ENCODE measurements at regions not wholly inside any gene's neighbourhood (a gene's known extent, or its start where the extent isn't known, plus 50 kb on each side); places are given as distances from the start of the nearest gene placed in this dataset.

DNA sequence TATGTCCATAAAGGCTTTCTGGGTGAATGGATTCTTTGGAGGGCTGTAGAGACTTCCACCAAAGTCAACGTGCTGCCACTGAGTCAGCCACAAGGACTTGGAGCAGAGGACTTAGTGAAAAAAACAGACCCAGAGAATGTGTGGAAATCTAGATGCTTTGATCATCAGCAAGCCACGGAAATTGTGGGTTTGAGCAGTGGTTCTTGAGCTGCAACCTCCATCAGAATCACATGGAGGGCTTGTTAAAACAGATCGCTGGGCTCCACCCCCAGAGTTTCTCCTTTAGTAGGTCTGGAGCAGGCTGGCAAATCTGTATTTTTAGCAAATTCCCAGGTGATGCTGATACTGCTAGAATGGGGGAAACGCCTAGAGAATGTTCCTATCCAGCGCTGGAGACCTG is 95.3 kb downstream of the RBM43 start (continued):
- no peak for TF ChIP-seq CTCF (IDR thresholded peaks at IDR 0.05 in 2 of 3, conservative IDR thresholded peaks at IDR 0.05 in 1 of 3; ENCODE audit: borderline replicate concordance in 1 of 3, insufficient read depth in 1 of 3, low read depth in 2 of 3, low read length in 2 of 3)

GRCh38 chr2:151165105-151165684 is 96.5 kb downstream of the RBM43 start:
- ATAC-seq (no peak), DNase-seq (ENCODE audit: low read depth, low spot score) (no peak)
- no peaks in the 10 kb centered on the region for H3K4me1 ChIP-seq (ENCODE audit: control insufficient read depth in 1 of 2, insufficient read depth in 2 of 2, low read length in 2 of 2)
- H4K20me1 ChIP-seq (ENCODE audit: insufficient read depth) = no peaks in the 10 kb centered on the region
- ChIA-PET RAD21 (ENCODE audit: low non-redundant PET in 1 of 2, low total read pairs in 2 of 2, uncharacterized antibody in 2 of 2, unreplicated experiment in 2 of 2) (no interaction called here), POLR2A (no interaction called here), CTCF (no interaction called here)
- TF ChIP-seq SRF (IDR thresholded peaks at IDR 0.05; ENCODE audit: low read depth) = no peak
- H3K27me3 ChIP-seq (ENCODE audit: insufficient read depth, low read length) = 0 out of 2 replicates have a peak, but pooled peaks cover 7% of the 10 kb centered on the region
- no peak overlapping the region for H3K4me2 ChIP-seq (ENCODE audit: low read length)
- no peak overlapping the region for H2AFZ ChIP-seq (ENCODE audit: low read depth, low read length, poor library complexity, severe bottlenecking)
- no peak overlapping the region for H3K27ac ChIP-seq (ENCODE audit: low read depth, low read length)
- H3K4me3 ChIP-seq (replicated peaks in 1 of 2; ENCODE audit: low read depth in 1 of 2, low read length in 2 of 2) = no peak overlapping the region
- no peaks in the 10 kb centered on the region for H3K9me3 ChIP-seq (ENCODE audit: control insufficient read depth in 1 of 2, insufficient read depth in 1 of 2, low read depth in 1 of 2, low read length in 2 of 2)
- no peak overlapping the region for H3K9ac ChIP-seq (ENCODE audit: low read length)
- no peaks in the 10 kb centered on the region for H3K36me3 ChIP-seq (ENCODE audit: control insufficient read depth in 1 of 2, insufficient read depth in 2 of 2, low read length in 2 of 2)
- intact Hi-C loops (cut with micrococcal nuclease) = no loop called here
- no TSS peak for BruUV-seq (replicated peaks)
- no peaks in the 10 kb centered on the region for H3K9me2 ChIP-seq (ENCODE audit: insufficient read depth)
- H3K79me2 ChIP-seq (ENCODE audit: insufficient read depth, low read length) = no peaks in the 10 kb centered on the region

DNA sequence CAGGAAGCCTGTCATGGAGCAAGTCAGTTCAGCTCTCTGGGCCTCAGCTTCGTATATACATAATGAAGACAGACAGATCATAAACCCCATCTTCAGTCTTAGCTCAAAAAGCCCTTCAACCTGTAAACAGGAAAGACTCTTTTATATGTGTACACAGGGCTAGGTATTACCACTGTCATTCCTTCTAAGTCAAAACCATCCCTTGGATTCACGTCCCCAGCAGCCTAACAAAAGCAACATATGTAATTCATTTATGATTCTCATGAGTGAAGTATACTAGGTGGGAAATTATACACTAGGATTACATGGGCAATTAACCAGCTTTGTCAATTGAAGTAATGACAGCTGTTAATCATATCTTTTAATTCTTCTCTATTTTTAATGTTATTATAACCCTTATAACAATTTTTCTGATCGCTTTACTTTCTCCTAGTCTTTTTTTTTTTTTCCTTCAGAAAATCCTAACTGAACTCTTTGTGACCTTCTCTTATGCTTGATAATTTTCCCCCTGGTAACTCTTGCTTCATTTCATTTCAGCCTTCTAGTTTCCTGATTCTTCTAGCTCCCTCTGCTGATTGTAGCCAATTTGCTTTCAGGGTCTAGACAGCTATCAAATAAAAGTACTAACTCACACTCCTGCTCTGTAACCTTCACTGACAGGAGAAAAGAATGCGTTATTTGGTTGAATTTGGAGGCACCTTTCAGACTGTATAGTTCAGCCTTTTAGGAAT is 99.7 kb downstream of the RBM43 start:
- H3K9ac ChIP-seq (ENCODE audit: low read length) = no peak overlapping the region
- BruUV-seq (replicated peaks) = no TSS peak
- no peaks in the 10 kb centered on the region for H4K20me1 ChIP-seq (ENCODE audit: insufficient read depth)
- intact Hi-C loops (cut with micrococcal nuclease) = no loop called here
- H3K36me3 ChIP-seq (ENCODE audit: control insufficient read depth in 1 of 2, insufficient read depth in 2 of 2, low read length in 2 of 2) = no peaks in the 10 kb centered on the region
- H3K27ac ChIP-seq (ENCODE audit: low read depth, low read length) = no peak overlapping the region
- TF ChIP-seq SIN3A (IDR thresholded peaks at IDR 0.05; ENCODE audit: low read depth) = no peak
- peak; percentile 8 to 26 (median 21); a peak in 2 of 6 replicates for TF ChIP-seq CTCF (IDR thresholded peaks at IDR 0.05 in 2 of 3, conservative IDR thresholded peaks at IDR 0.05 in 1 of 3; ENCODE audit: borderline replicate concordance in 1 of 3, insufficient read depth in 1 of 3, low read depth in 2 of 3, low read length in 2 of 3)
- TF ChIP-seq CEBPB (IDR thresholded peaks at IDR 0.05; ENCODE audit: low read depth) = no peak
- TF ChIP-seq RAD21 (IDR thresholded peaks at IDR 0.05; ENCODE audit: low read depth) = peak; percentile 49
- no peak overlapping the region for H3K4me2 ChIP-seq (ENCODE audit: low read length)
- CTCF ChIA-PET = interaction anchor here (1.3 kb wide), 1 partner anchor 10 kb away, joined by 3 read pairs; no protein-coding TSS in a partner anchor
- no peaks in the 10 kb centered on the region for H3K79me2 ChIP-seq (ENCODE audit: insufficient read depth, low read length)
- RAD21 ChIA-PET (ENCODE audit: low non-redundant PET in 1 of 2, low total read pairs in 2 of 2, uncharacterized antibody in 2 of 2, unreplicated experiment in 2 of 2) = no interaction called here
- DNase-seq (ENCODE audit: low read depth, low spot score) (no peak), ATAC-seq (no peak)
- 0 out of 2 replicates have a peak, but pooled peaks cover 7% of the 10 kb centered on the region for H3K27me3 ChIP-seq (ENCODE audit: insufficient read depth, low read length)
- H2AFZ ChIP-seq (ENCODE audit: low read depth, low read length, poor library complexity, severe bottlenecking) = no peak overlapping the region
- H3K9me3 ChIP-seq (ENCODE audit: control insufficient read depth in 1 of 2, insufficient read depth in 1 of 2, low read depth in 1 of 2, low read length in 2 of 2) = no peaks in the 10 kb centered on the region
- no peaks in the 10 kb centered on the region for H3K9me2 ChIP-seq (ENCODE audit: insufficient read depth)
- H3K4me3 ChIP-seq (replicated peaks in 1 of 2; ENCODE audit: low read depth in 1 of 2, low read length in 2 of 2) = no peak overlapping the region
- H3K4me1 ChIP-seq (ENCODE audit: control insufficient read depth in 1 of 2, insufficient read depth in 2 of 2, low read length in 2 of 2) = no peaks in the 10 kb centered on the region
- POLR2A ChIA-PET = no interaction called here
